GM12864 (cell line): ENCODE measurements at regions not wholly inside any gene's neighbourhood (a gene's known extent, or its start where the extent isn't known, plus 50 kb on each side); places are given as distances from the start of the nearest gene placed in this dataset.

ENCODE experiments used
- DNase-seq: peaks from one replicate; pipeline ENCODE4 v3.0.0-alpha.2; 2011; ENCODE audit warnings: low read depth
- H3K4me3 ChIP-seq: 2 replicates; pipeline ENCODE4 v1.5.1; 2011; ENCODE audit warnings: mild to moderate bottlenecking, low read depth, low read length, control low read depth
- TF ChIP-seq, protein P1 (sequence below): IDR thresholded peaks from 2 replicates; pipeline ENCODE4 v1.5.1; 2011; ENCODE audit warnings: low read depth, mild to moderate bottlenecking, moderate library complexity, low read length, control low read depth, inconsistent platforms; ENCODE audit errors: missing control alignments

DNA sequence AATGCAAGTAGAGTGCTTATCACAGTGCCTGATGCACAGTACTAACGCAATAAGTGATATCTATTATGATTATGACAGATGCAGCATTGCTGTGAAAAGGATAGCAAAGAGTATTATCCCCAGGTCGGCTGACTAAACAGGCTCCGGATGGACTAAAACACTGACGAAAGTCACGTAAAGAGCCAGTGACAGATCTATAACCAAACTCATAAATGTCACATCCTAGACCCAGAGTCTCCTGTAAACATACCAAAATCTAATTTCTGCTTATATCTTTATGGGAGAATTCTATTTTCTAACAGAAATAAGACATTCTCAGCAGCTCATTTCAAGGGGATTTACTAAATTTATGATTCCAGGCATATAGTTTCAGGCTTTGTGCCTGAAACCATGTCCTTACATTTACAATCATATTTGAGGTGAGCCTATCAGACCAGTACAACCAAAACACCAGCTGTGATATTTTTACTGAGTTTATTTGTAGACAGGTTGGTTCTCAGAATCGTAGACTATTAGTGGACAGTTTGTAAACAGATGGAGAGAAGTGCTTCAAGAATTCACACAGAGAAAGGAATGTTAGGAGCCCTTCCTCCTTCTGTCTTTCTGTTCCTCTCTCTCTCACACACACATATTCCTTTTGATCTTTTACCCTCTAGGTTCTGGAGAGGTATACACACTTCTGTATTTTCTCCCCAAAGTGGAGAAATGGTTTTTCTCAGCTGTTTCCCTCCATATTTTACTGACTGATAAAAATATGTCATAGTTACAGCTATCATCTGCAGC lies 52.4 kb upstream of the WDR26 start:
- TF ChIP-seq, protein P1, sequence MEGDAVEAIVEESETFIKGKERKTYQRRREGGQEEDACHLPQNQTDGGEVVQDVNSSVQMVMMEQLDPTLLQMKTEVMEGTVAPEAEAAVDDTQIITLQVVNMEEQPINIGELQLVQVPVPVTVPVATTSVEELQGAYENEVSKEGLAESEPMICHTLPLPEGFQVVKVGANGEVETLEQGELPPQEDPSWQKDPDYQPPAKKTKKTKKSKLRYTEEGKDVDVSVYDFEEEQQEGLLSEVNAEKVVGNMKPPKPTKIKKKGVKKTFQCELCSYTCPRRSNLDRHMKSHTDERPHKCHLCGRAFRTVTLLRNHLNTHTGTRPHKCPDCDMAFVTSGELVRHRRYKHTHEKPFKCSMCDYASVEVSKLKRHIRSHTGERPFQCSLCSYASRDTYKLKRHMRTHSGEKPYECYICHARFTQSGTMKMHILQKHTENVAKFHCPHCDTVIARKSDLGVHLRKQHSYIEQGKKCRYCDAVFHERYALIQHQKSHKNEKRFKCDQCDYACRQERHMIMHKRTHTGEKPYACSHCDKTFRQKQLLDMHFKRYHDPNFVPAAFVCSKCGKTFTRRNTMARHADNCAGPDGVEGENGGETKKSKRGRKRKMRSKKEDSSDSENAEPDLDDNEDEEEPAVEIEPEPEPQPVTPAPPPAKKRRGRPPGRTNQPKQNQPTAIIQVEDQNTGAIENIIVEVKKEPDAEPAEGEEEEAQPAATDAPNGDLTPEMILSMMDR: no peak
- H3K4me3 ChIP-seq: no peak overlapping the region
- DNase-seq: no peak

DNA sequence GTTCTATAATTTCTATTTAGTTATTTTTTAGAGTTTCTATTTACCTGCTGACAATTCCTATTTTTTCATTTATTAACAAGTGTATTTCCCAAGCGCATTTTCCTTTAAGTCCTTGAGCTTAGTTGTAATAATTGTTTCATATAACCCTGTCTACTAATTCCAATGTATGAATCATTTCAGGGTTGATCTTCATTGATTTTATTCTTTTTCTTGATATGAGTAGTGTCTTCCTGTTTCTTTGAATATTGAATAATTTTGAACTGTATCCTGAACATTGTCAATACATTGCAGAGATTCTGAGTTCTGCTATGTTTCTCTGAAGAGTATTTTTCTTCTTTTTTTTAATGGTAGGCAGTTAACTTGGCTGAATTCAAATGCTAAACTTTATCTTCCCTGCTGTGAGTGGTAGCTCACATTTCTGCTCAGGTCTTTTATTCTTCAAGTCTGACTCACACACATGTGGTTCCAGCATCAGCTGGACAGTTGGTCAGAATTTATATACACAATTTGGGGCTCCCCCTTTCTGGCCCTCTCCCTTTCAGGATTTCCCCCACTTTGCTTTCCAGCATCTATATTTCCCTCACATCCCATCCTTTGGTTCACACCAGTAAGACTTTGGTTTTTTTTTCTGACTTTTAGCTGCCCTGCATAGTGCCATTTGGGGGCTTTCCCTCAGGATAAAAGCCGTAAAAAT lies 54.4 kb upstream of the WDR26 start:
- TF ChIP-seq, protein P1: no peak
- H3K4me3 ChIP-seq: no peak overlapping the region
- DNase-seq: no peak

DNA sequence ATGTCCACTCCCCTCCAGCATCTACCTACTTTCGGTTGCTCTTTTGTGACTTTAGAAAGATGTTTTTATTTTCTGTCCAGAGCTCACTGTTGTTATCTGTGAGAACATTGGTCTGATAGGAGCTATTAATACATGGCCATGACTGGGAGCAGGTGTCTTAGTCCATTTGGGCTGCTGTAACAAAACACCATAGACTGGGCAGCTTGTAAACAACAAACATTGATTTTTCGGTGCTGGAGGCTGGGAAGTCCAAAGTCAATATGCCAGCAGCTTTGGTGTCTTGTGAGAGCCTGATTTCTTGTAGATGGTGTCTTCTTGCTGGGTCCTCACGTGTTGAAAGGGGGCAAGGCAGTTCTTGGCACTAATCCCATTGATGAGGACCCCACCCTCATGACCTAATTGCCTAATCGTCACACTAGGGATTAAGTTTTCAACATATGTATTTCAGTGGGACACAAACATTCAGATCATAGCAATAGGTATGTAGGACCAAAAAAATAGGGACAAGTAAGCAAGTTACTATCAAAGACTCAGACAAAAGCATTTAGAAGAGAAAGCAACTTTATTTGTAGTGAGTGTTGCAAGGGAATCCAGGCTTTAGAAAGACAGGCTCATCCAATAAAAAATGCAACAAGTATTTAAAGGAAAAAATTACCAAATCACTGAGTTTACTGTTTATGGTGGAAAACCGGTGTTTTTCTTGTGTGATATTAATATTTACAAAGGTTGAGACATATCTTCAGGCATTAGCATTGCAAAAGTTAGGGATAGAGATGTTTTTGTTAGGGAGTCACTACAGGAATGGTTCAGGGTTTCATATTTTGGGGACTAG lies 55.2 kb upstream of the WDR26 start:
- TF ChIP-seq, protein P1: no peak
- no peak for DNase-seq
- no peak overlapping the region for H3K4me3 ChIP-seq

DNA sequence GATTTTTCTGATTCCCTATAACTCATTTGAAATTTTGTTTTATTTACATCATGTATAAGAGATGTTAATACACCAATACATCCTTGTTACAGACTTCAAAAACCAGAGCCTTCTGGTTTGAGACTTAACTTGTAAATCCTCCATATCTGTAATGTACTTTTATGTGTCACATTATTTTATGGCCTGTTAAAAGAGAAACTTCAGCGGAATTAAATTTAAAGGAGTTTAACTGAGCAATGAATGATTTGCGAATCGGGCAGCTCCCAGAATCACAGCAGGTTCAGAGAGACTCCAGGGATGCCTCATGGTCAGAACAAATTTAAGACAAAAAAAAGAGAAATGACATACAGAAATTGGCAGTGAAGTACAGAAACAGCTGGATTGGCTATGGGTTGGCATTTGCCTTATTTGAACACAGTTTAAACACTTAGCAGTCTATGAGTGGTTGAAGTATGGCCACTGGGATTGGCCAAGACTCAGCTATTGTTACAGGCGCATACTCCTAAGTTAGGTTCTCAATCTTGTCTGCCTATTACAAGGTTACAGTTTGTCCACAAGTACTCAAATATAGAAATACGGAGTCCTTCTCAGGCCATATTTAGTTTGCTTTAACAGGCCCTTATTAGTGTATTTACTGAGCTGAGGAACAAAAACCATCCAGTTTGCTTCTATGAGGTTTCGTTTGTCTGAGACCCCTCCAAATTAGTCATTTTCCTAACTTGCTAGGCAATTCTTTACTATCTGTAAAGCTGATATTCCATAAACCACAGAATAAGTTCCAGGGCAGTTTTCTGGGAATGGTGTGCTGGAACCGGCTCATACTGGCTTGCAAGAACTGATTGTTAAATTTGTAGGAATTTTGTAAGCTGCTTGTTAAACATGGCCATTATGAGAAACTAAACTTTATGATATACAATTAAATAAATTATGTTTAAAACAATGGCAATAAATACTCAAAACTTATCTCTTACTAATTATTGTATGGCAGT lies 56.2 kb upstream of the WDR26 start:
- H3K4me3 ChIP-seq: no peak overlapping the region
- no peak for DNase-seq
- TF ChIP-seq, protein P1: no peak

DNA sequence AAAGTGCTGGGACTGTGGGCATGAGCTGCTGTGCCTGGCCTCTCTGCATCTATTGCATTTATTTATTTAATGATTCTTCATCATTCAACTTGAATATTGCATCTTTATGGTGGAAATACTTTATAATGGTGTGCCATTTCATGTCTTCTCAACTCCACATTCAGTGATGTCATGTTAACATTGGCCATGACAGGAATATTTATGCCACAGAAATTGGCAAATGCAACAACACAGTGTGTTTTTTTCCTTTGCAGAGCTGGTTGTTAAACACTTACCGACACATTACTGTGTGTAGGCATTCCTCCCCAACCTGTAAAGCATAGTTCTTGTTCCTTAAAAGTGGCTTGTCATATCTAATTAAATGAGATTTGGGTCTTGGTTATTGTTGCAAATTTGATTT lies 57.4 kb upstream of the WDR26 start:
- no peak for DNase-seq
- no peak overlapping the region for H3K4me3 ChIP-seq
- TF ChIP-seq, protein P1: no peak

DNA sequence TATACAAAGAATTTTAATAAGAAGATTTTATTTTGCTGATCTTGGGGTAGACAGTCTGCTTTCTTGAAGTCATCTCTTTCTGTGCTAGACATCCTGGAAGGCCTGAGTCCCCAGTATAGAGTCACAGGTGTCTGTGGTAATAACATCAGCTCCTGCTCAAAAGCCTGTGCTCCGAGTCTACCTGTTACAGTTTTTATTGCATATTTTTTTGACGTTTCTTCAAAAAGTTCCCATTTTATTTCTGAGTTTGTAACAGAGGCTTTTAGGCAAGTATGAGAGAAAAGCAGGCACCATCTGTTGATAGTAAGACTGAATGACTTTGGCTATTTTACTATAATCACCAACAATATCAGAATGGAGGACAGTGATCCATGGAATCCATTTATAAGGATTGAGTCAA lies 58.0 kb upstream of the WDR26 start:
- no peak for DNase-seq
- TF ChIP-seq, protein P1: no peak
- no peak overlapping the region for H3K4me3 ChIP-seq
